ENCODE measurements at regions not wholly inside any gene's neighbourhood (a gene's known extent, or its start where the extent isn't known, plus 50 kb on each side); places are given as distances from the start of the nearest gene placed in this dataset.

DNA sequence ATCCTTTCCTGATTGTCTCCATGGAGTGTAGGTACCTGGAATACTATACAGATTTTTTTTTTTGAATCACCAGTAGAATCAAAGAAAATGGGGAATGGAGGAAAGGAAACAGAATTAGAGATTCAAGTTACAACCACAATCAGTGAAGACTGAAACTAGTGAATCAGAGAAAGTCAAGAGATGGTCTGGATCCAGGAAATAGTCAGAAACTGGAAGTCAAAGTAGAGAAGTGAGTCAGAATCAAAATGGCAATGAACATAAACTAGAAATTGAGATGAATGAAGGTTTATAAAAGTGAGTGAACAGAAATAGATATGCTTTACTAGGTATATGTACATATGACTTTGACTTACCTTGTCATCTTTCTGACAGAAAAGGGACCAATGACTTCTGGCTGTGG lies 579.0 kb downstream of the PLCL1 start:
- intact Hi-C loops (cut with DNase I) = no loop called here

DNA sequence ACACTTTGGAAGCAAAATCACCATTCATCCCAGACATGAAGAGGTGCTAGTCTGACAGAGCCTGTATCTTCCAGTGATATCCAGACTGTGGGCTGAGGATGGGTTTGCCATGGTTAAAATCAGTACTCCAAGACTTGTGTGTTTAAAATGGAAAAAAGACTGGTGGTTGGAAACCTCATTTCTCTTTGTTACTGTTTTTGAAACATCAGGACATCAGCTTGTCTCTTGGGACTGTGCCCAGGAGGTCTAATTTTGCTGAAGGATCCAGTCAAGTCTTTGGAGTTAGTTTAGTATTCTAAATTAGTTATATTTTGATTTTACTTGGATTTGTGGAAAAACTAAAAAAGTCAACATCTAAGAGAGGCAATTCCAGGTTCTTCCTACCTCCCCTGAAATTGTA lies 578.4 kb downstream of the PLCL1 start:
- Histone ChIP-seq H3K27me3 (peaks cover 0 to 5% (median 0%) of the 10 kb centered on the region in 7 donors), H3K27ac (no peak overlapping the region), H3K4me1 (no peaks in the 10 kb centered on the region), H3K9me3 (no peaks in the 10 kb centered on the region), H3K36me3 (no peaks in the 10 kb centered on the region), H3K4me3 (no peak overlapping the region)
- intact Hi-C loops (cut with DNase I) = no loop called here
- no peak for ATAC-seq
- TF ChIP-seq, protein P1, sequence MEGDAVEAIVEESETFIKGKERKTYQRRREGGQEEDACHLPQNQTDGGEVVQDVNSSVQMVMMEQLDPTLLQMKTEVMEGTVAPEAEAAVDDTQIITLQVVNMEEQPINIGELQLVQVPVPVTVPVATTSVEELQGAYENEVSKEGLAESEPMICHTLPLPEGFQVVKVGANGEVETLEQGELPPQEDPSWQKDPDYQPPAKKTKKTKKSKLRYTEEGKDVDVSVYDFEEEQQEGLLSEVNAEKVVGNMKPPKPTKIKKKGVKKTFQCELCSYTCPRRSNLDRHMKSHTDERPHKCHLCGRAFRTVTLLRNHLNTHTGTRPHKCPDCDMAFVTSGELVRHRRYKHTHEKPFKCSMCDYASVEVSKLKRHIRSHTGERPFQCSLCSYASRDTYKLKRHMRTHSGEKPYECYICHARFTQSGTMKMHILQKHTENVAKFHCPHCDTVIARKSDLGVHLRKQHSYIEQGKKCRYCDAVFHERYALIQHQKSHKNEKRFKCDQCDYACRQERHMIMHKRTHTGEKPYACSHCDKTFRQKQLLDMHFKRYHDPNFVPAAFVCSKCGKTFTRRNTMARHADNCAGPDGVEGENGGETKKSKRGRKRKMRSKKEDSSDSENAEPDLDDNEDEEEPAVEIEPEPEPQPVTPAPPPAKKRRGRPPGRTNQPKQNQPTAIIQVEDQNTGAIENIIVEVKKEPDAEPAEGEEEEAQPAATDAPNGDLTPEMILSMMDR (IDR thresholded peaks at IDR 0.05) = no peak
- no peak for DNase-seq

More for the DNA sequence above, 579.0 kb downstream of the PLCL1 start:
- DNase-seq (no peak), ATAC-seq (no peak)
- no peak overlapping the region for H3K4me3 ChIP-seq
- TF ChIP-seq, protein P1 (IDR thresholded peaks at IDR 0.05) = no peak
- H3K9me3 ChIP-seq = no peaks in the 10 kb centered on the region
- no peak overlapping the region for H3K27ac ChIP-seq
- peaks cover 0 to 5% (median 0%) of the 10 kb centered on the region in 7 donors for H3K27me3 ChIP-seq
- H3K36me3 ChIP-seq = no peaks in the 10 kb centered on the region
- H3K4me1 ChIP-seq = no peaks in the 10 kb centered on the region

DNA sequence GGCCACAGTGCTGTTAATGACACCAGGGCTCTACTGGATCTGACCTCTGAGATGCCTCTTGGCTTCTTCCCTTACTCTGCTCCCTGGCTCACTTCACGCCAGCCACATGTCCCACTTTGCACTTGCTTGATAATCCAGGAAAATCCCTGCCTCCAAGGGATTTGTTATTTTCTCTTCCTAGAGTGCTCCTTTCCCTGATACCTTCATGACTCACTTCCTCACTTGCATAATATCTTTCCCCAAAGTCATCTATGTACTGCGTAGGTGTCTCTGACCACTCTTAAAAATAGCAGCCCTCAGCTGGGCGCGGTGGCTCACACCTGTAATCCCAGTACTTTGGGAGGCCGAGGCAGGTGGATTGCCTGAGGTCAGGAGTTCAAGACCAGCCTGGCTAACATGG lies 572.3 kb downstream of the PLCL1 start:
- Histone ChIP-seq H3K27me3 (peaks cover 0 to 13% (median 0%) of the 10 kb centered on the region in 7 donors), H3K36me3 (no peaks in the 10 kb centered on the region), H3K9me3 (no peaks in the 10 kb centered on the region), H3K4me1 (no peaks in the 10 kb centered on the region), H3K4me3 (no peak overlapping the region), H3K27ac (no peak overlapping the region)
- 69 to 71% methylated on average over 5 of the region's 5 CpGs for WGBS, 2 donors
- DNase-seq (no peak), ATAC-seq (no peak)
- intact Hi-C loops (cut with DNase I) = no loop called here
- TF ChIP-seq, protein P1 (IDR thresholded peaks at IDR 0.05) = no peak

DNA sequence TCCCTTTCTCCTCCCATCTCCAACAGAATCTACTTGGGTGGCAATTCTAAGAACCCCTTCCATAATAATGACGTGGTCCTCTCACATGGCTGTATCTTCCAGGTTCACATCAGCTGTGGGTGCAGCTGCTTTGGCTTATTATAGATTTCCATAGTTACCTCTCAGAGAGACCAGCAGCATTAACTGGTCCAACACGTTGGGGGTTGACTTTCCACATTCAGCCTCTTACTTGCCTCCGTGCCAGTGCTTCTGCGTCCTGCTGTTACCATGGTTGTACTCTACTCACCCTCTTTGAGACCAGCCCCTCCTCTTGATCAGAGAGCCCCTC lies 570.7 kb downstream of the PLCL1 start:
- no peaks in the 10 kb centered on the region for H3K4me1 ChIP-seq
- H3K27me3 ChIP-seq = peaks cover 0 to 14% (median 0%) of the 10 kb centered on the region in 7 donors
- H3K36me3 ChIP-seq = no peaks in the 10 kb centered on the region
- TF ChIP-seq, protein P1 (IDR thresholded peaks at IDR 0.05) = no peak
- 70 to 73% methylated on average over 4 of the region's 4 CpGs for WGBS, 2 donors
- ATAC-seq (no peak), DNase-seq (no peak)
- no peak overlapping the region for H3K4me3 ChIP-seq
- H3K9me3 ChIP-seq = no peaks in the 10 kb centered on the region
- intact Hi-C loops (cut with DNase I) = no loop called here
- no peak overlapping the region for H3K27ac ChIP-seq
